DND-41 (cell line): ENCODE measurements at regions not wholly inside any gene's neighbourhood (a gene's known extent, or its start where the extent isn't known, plus 50 kb on each side); places are given as distances from the start of the nearest gene placed in this dataset.

ENCODE experiments used
- ATAC-seq: fragments of 200-7000 bp; cut with Tn5 transposase; 3 replicates; pipeline ENCODE4 v1.9.1; 2021; ENCODE audit warnings: low read depth; ENCODE audit not compliant: insufficient read depth
- DNase-seq: peaks from one replicate; pipeline ENCODE4 v3.0.0-alpha.2; 2020
- H2AFZ ChIP-seq: 2 replicates; pipeline ENCODE4 v1.6.0; 2012; ENCODE audit warnings: low read depth, low read length
- H3K27ac ChIP-seq: 2 replicates; pipeline ENCODE4 v1.5.1; 2012; ENCODE audit warnings: low read length, inconsistent platforms
- H3K27me3 ChIP-seq: fragments of 200-600 bp; sonication (generic); 2 replicates; pipeline ENCODE4 v1.6.0; 2012; ENCODE audit warnings: low read length, mild to moderate bottlenecking, inconsistent platforms; ENCODE audit not compliant: insufficient read depth, poor library complexity
- H3K36me3 ChIP-seq: 2 replicates; pipeline ENCODE4 v1.5.1; 2012; ENCODE audit warnings: low read length, inconsistent platforms; ENCODE audit not compliant: insufficient read depth
- H3K4me1 ChIP-seq: 2 replicates; pipeline ENCODE4 v1.5.1; 2012; ENCODE audit warnings: mild to moderate bottlenecking, low read length; ENCODE audit not compliant: insufficient read depth
- H3K4me2 ChIP-seq: 2 replicates; pipeline ENCODE4 v1.6.0; 2012; ENCODE audit warnings: mild to moderate bottlenecking, moderate library complexity, low read length, inconsistent platforms; ENCODE audit not compliant: insufficient read depth
- H3K4me3 ChIP-seq, 2 experiments: fragments of 200-600 bp in 1 of 2; shearing (Covaris generic) in 1 of 2; 2 replicates each; pipeline ENCODE4 v1.5.1; 2012 to 2016; ENCODE audit warnings: inconsistent platforms in 2 of 2, low read length in 2 of 2, mild to moderate bottlenecking in 2 of 2, low read depth in 1 of 2, moderate library complexity in 1 of 2
- H3K79me2 ChIP-seq: 2 replicates; pipeline ENCODE4 v1.6.0; 2012; ENCODE audit warnings: low read length, inconsistent platforms; ENCODE audit not compliant: insufficient read depth
- H3K9ac ChIP-seq: 2 replicates; pipeline ENCODE4 v1.6.0; 2012; ENCODE audit warnings: low read depth, mild to moderate bottlenecking, inconsistent platforms, low read length, moderate library complexity
- H3K9me3 ChIP-seq: 2 replicates; pipeline ENCODE4 v1.5.1; 2012; ENCODE audit warnings: low read length, moderate library complexity, mild to moderate bottlenecking, inconsistent platforms; ENCODE audit not compliant: insufficient read depth, severe bottlenecking
- H4K20me1 ChIP-seq: 2 replicates; pipeline ENCODE4 v1.6.0; 2012; ENCODE audit warnings: low read length; ENCODE audit not compliant: insufficient read depth
- CTCF ChIP-seq: IDR thresholded peaks from 2 replicates; pipeline ENCODE4 v1.5.1; 2012; ENCODE audit warnings: borderline replicate concordance, low read length, moderate library complexity, mild to moderate bottlenecking; ENCODE audit not compliant: poor library complexity, severe bottlenecking; ENCODE audit errors: extremely low read depth
- EZH2 ChIP-seq: IDR thresholded peaks from 3 replicates; pipeline ENCODE4 v1.6.1; 2012; ENCODE audit warnings: borderline replicate concordance, low read depth, mild to moderate bottlenecking, moderate library complexity, low read length, inconsistent platforms; ENCODE audit not compliant: severe bottlenecking

- no peaks in the 10 kb centered on the region for H4K20me1 ChIP-seq
- H3K79me2 ChIP-seq = no peaks in the 10 kb centered on the region
- TF ChIP-seq CTCF (no peak), EZH2 (no peak)
- H3K9ac ChIP-seq = no peak overlapping the region
- H3K4me1 ChIP-seq = no peaks in the 10 kb centered on the region
- no peaks in the 10 kb centered on the region for H3K36me3 ChIP-seq
- no peak overlapping the region for H3K4me2 ChIP-seq
- H3K27me3 ChIP-seq = no peaks in the 10 kb centered on the region
- DNase-seq (no peak), ATAC-seq (no peak)
- no peaks in the 10 kb centered on the region for H3K9me3 ChIP-seq
- H3K4me3 ChIP-seq = no peak overlapping the region
- H3K27ac ChIP-seq = no peak overlapping the region
- H2AFZ ChIP-seq = no peak overlapping the region
Measured at GRCh38 chr7:106504207-106504606, 156.8 kb downstream of the CCDC71L start.

GRCh38 chr7:106503626-106504025 lies 157.3 kb downstream of the CCDC71L start:
- no peak overlapping the region for H3K27ac ChIP-seq
- H3K4me3 ChIP-seq = no peak overlapping the region
- no peaks in the 10 kb centered on the region for H3K79me2 ChIP-seq
- H4K20me1 ChIP-seq = no peaks in the 10 kb centered on the region
- H3K27me3 ChIP-seq = no peaks in the 10 kb centered on the region
- no peak overlapping the region for H3K9ac ChIP-seq
- ATAC-seq (no peak), DNase-seq (no peak)
- H3K4me2 ChIP-seq = no peak overlapping the region
- no peak overlapping the region for H2AFZ ChIP-seq
- H3K9me3 ChIP-seq = no peaks in the 10 kb centered on the region
- TF ChIP-seq EZH2 = no peak
- H3K4me1 ChIP-seq = no peaks in the 10 kb centered on the region
- no peaks in the 10 kb centered on the region for H3K36me3 ChIP-seq

GRCh38 chr7:106501605-106502580 lies 159.1 kb downstream of the CCDC71L start:
- no peak overlapping the region for H3K4me3 ChIP-seq

More at GRCh38 chr7:106501605-106502580, 159.1 kb downstream of the CCDC71L start:
- no peak for ATAC-seq
- H3K79me2 ChIP-seq = no peaks in the 10 kb centered on the region
- H3K27me3 ChIP-seq = no peaks in the 10 kb centered on the region
- no peak overlapping the region for H3K9ac ChIP-seq
- H2AFZ ChIP-seq = no peak overlapping the region
- no peaks in the 10 kb centered on the region for H4K20me1 ChIP-seq
- H3K36me3 ChIP-seq = no peaks in the 10 kb centered on the region
- TF ChIP-seq CTCF (no peak), EZH2 (no peak)
- no peak for DNase-seq
- no peak overlapping the region for H3K27ac ChIP-seq
- no peak overlapping the region for H3K4me2 ChIP-seq
- H3K9me3 ChIP-seq = no peaks in the 10 kb centered on the region
- H3K4me1 ChIP-seq = no peaks in the 10 kb centered on the region
